T-helper 1 cell treated with Interleukin-12 subunit alpha and Interleukin-12 subunit beta and Interleukin-4 antibody, amounts not matched to agents 30 μg/mL and 1 μg/mL, for 36 hours (primary cell): ENCODE measurements at regions not wholly inside any gene's neighbourhood (a gene's known extent, or its start where the extent isn't known, plus 50 kb on each side); places are given as distances from the start of the nearest gene placed in this dataset.
"Not testable (repeated sequence)": the region's sequence is repeated elsewhere in the genome, so short reads cannot be mapped to it uniquely, and the experiment has no call there.

Experiments
- H3K27ac Mint-ChIP-seq: one replicate; pipeline ENCODE4 v1.8.0; 2021; ENCODE audit warnings: mild to moderate bottlenecking, mixed read lengths
- H3K27me3 Mint-ChIP-seq: one replicate; pipeline ENCODE4 v1.8.0; 2021; ENCODE audit warnings: low read depth, mixed read lengths
- H3K36me3 Mint-ChIP-seq: one replicate; pipeline ENCODE4 v1.8.0; 2021; ENCODE audit warnings: low read depth, mixed read lengths
- H3K4me1 Mint-ChIP-seq: one replicate; pipeline ENCODE4 v1.8.0; 2021; ENCODE audit warnings: low read depth, mixed read lengths
- H3K4me3 Mint-ChIP-seq: one replicate; pipeline ENCODE4 v1.8.0; 2021; ENCODE audit warnings: mild to moderate bottlenecking, moderate library complexity, mixed read lengths
- H3K9me3 Mint-ChIP-seq: one replicate; pipeline ENCODE4 v1.8.0; 2021; ENCODE audit warnings: mixed read lengths

DNA sequence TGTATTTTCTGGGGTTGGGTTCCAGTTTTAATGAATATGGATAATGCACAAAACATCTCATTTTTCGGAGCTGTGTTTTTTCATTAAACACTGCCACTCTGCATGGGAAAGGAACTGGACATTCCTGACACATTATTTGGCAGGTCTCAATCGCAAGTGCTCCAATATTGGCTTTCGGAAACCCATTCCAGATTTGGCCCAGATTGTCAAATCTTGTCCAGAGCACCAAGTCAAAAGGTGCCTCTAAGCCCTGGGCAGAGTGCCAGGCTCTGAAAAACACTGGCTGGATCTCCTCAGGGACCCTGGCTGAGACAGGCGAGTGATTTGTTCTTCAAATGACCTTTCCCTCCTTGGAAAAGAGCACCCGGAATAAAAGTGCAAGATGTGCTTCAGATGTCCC, 68.4 kb upstream of the MRPS6 start:
- H3K4me3 Mint-ChIP-seq, result no peak overlapping the region
- no peak overlapping the region for H3K27ac Mint-ChIP-seq
- peaks cover 14% of the 10 kb centered on the region for H3K36me3 Mint-ChIP-seq
- peaks cover 23% of the 10 kb centered on the region for H3K9me3 Mint-ChIP-seq
- no peaks in the 10 kb centered on the region for H3K27me3 Mint-ChIP-seq
- peaks cover 10% of the 10 kb centered on the region for H3K4me1 Mint-ChIP-seq

DNA sequence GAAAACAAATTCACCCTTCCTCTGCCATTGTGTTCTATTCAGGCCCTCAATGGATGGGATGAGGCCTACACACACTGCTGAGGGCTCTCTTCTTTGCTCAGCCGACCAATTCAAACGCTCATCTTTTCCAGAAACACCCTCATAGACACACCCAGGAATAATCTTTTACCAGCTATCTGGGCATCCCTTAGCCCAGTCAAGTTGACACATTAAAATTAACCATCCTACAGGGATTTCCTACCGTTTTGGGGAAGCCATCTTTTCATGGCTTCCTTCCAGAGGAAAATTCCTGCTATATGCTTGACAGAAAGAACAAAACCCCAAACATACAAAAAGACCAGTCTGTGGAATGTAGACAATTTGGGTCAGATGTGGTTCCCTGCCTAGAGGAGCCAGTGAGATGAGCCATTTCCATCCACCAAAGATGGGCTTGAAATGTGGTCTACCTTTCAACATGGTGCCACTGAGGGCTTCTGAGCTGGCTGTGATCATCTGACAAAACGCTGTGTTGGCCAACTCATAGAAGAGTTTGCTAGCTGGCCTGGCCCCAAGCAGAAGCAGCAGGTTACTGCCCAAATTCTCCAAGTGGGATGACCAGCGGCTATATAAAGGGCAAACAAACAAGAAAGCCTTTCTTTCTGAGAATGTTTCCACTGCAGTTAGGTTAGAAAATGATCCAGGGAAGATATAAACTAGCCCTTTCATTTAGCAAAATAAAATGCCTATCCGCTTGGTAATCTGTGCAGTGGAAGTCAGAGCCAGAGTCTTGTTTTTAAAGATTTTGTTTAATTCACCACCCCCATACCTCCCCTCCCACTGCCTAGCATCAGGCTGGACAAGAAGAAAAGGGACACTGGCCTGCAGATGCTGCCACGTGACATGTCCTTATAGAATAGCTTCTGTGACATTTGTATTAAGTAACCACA, 69.1 kb upstream of the MRPS6 start:
- H3K4me3 Mint-ChIP-seq, result no peak overlapping the region
- H3K27me3 Mint-ChIP-seq, result no peaks in the 10 kb centered on the region
- no peak overlapping the region for H3K27ac Mint-ChIP-seq
- H3K36me3 Mint-ChIP-seq, result peaks cover 14% of the 10 kb centered on the region
- peaks cover 21% of the 10 kb centered on the region for H3K9me3 Mint-ChIP-seq
- peaks cover 11% of the 10 kb centered on the region for H3K4me1 Mint-ChIP-seq

DNA sequence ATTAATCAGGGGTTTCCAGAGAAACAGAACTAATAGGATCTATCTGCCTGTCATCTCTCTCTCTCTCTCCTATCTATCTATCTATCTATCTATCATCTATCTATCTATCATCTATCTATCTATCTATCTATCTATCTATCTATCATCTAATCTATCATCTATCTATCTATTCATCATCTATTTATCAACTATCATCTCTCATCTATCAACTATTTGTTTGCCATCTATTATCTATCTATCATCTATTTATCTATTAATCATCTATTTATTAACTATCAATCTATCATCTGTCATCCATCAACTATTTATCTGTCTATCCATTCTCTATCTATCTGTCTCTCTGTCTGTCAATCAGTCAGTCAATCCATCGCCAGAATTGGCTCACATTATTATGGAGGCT, 70.0 kb upstream of the MRPS6 start:
- Mint-ChIP-seq H3K4me1 (peaks cover 13% of the 10 kb centered on the region), H3K27me3 (no peaks in the 10 kb centered on the region), H3K4me3 (no peak overlapping the region), H3K27ac (no peak overlapping the region), H3K9me3 (peaks cover 16% of the 10 kb centered on the region), H3K36me3 (peaks cover 9% of the 10 kb centered on the region)

DNA sequence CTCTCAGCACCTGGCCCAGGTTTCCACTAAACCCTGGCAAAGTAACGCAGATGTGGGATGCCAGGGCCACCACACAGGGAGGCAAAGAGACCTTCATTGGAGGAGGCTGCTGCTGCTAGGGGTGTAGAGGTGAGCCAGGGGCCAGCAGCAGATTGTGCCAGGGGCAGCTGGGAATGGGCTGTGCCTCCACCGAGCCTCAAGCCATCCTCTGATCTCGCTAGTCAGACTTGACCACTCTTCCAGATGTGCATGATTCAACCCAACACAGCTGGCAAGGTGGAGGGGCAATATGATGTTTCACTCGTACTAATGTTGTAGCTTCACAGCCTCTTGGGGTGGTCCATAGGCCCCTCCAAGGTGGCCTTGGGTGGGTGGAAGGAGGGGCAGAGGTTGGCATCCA, 73.0 kb upstream of the MRPS6 start:
- H3K27ac Mint-ChIP-seq, result no peak overlapping the region
- H3K36me3 Mint-ChIP-seq, result peaks cover 12% of the 10 kb centered on the region
- no peaks in the 10 kb centered on the region for H3K27me3 Mint-ChIP-seq
- H3K4me3 Mint-ChIP-seq, result no peak overlapping the region
- peaks cover 21% of the 10 kb centered on the region for H3K9me3 Mint-ChIP-seq
- H3K4me1 Mint-ChIP-seq, result peaks cover 24% of the 10 kb centered on the region

DNA sequence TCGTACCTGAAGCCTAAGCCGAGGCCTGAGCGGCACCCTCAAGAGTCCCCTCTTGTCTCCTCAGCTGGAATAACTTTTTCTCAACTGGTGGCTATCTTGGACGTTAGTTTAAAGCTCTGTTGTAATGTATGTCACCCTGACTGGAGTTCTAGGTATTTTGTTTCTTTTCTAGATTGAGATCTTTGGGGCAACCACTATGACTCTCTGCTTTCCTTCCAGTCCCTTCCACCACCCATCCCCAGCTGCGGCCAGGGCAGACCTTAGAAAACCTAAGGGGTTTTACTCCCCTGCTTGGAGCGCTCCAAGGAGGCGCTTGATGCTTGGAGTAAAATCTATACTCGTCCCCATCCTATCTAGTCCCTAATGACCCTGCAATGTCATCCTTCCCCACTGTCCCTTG, 74.6 kb upstream of the MRPS6 start:
- peaks cover 12% of the 10 kb centered on the region for H3K9me3 Mint-ChIP-seq
- H3K27me3 Mint-ChIP-seq, result no peaks in the 10 kb centered on the region
- H3K36me3 Mint-ChIP-seq, result peaks cover 12% of the 10 kb centered on the region
- no peak overlapping the region for H3K4me3 Mint-ChIP-seq
- H3K27ac Mint-ChIP-seq, result peak overlapping the region; percentile 63
- peaks cover 27% of the 10 kb centered on the region for H3K4me1 Mint-ChIP-seq

DNA sequence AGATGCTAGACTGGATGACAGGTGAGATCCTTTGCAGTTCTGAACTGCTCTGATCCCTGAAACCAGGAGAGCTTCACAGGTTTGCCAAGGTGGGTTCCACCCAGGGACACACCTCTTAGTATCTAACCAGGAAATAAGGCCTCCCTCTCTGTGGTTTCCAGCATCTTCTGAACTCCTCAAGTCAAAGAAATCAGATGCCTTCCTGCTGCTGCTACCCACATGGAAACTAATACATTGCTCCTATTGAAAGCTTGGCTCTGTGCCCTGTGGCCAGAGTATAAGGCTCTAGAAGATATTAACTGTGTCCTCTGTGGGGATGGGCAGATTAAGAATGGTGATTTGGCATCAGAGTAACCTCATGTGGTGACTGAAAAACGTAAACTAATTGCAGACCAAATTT, 75.0 kb upstream of the MRPS6 start:
- H3K36me3 Mint-ChIP-seq, result peaks cover 12% of the 10 kb centered on the region
- peak overlapping the region; percentile 63 for H3K27ac Mint-ChIP-seq
- peaks cover 8% of the 10 kb centered on the region for H3K9me3 Mint-ChIP-seq
- no peaks in the 10 kb centered on the region for H3K27me3 Mint-ChIP-seq
- H3K4me3 Mint-ChIP-seq, result no peak overlapping the region
- peaks cover 29% of the 10 kb centered on the region for H3K4me1 Mint-ChIP-seq

DNA sequence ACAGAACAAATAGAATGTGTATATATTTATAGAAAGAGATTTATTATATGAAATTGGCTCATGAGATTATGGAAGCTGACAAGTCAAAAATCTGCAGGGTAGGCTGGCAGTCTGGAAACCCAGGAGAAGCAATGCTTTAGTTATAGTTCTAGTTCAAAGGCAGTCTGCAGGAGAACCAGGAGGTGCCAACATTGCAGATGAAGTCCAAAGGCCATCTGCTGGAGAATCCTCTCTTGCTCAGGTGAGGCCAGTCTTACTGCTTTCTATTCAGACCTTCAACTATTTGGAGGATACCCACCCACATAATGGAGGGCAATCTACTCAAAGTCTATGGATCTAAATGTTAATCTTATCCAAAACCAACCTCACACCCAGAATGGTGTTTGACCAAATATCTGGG, 75.9 kb upstream of the MRPS6 start:
- Mint-ChIP-seq H3K27ac (no peak overlapping the region), H3K4me1 (peaks cover 29% of the 10 kb centered on the region), H3K4me3 (no peak overlapping the region)

DNA sequence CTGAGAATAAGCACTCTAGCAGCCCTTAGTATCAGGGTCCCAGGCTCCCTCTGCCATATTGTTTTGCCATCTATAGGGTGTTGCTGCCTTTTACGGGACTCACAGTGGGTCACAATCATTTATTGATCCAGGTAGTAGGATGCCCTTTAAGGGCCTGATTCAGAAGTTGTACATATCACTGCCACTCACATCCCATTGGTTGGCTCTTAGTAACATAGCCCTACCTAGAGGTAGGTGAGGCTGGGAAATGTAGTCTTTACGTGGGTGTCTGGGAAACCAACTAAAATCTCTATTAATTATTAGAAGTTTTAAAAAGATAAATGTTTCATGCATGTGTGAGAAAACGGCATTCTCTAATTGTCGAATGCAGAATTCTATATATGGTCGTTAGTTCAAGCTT, 78.8 kb upstream of the ATP5PO start:
- H3K4me1 Mint-ChIP-seq, result peaks cover 26% of the 10 kb centered on the region
- H3K4me3 Mint-ChIP-seq, result no peak overlapping the region
- peaks cover 3% of the 10 kb centered on the region for H3K27me3 Mint-ChIP-seq
- peaks cover 19% of the 10 kb centered on the region for H3K9me3 Mint-ChIP-seq
- no peak overlapping the region for H3K27ac Mint-ChIP-seq
- H3K36me3 Mint-ChIP-seq, result peaks cover 12% of the 10 kb centered on the region

More for the DNA sequence above, 75.9 kb upstream of the MRPS6 start:
- no peaks in the 10 kb centered on the region for H3K27me3 Mint-ChIP-seq
- H3K36me3 Mint-ChIP-seq, result peaks cover 12% of the 10 kb centered on the region
- H3K9me3 Mint-ChIP-seq, result peaks cover 6% of the 10 kb centered on the region

DNA sequence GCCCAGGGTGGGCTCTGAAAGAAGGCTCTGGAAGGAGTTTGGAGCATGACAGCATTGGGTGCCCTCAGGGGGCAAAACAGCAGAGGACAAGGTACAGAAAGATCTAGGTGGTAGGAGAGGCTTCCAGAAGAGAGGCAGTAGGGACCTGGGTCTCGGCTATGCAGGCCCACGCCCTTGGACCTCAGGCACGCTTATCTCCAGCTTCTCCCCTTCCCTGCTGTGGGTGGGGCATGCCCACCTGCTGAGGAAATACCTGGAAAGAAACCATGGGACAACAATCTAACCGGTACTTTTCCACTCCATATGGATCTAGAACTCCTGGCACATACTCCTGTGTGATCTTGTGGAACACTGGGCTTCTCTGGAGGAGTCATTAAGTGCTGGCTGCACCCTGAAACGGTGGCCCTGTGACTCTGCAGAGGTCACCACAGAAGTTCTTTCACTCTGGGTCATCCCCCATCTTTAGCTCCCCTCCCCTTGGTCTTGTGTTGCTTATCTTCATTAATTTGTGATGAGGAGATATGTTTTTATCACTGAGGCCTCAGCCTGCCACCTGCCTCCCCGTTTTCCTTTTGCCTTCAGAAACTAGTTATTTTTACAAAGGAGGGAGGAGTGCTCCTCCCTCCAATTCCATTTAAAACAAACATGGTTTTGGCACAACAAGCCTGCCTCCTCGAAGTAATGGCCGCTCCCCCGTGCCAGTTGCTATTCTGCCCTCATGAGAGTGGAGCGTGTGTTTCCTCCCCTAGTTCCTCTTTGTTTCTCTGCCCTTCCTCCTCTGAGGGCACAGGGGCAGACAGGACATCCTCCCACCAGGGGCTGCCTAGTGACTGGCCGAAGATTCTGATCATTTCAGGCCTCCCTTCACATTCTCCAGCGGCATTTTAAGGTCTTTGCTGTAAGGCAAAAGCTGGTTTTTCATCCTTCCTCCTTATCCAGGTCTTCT, 78.0 kb upstream of the ATP5PO start:
- H3K36me3 Mint-ChIP-seq, result peaks cover 12% of the 10 kb centered on the region
- peaks cover 19% of the 10 kb centered on the region for H3K9me3 Mint-ChIP-seq
- peaks cover 21% of the 10 kb centered on the region for H3K4me1 Mint-ChIP-seq
- peaks cover 3% of the 10 kb centered on the region for H3K27me3 Mint-ChIP-seq
- H3K4me3 Mint-ChIP-seq, result no peak overlapping the region
- peak overlapping the region; percentile 7 for H3K27ac Mint-ChIP-seq

DNA sequence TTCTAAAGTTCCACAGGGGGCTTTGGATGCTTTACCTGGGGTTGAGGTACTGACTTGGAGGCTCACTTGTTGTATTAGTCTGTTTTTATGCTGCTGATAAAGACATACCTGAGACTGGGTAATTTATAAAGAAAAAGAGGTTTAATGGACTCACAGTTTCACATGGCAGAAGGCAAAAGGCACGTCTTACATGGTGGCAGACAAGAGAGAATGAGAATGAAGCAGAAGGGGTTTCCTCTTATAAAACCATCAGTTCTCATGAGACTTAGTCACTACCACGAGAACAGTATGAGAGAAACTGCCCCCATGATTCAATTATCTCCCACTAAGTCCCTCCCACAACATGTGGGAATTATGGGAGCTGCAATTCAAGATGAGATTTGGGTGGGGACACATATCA, 76.8 kb upstream of the ATP5PO start:
- H3K27ac Mint-ChIP-seq, H3K27me3 Mint-ChIP-seq, H3K4me3 Mint-ChIP-seq: not testable (repeated sequence)
- Mint-ChIP-seq H3K9me3 (peaks cover 19% of the 10 kb centered on the region), H3K36me3 (peaks cover 13% of the 10 kb centered on the region), H3K4me1 (peaks cover 16% of the 10 kb centered on the region)

DNA sequence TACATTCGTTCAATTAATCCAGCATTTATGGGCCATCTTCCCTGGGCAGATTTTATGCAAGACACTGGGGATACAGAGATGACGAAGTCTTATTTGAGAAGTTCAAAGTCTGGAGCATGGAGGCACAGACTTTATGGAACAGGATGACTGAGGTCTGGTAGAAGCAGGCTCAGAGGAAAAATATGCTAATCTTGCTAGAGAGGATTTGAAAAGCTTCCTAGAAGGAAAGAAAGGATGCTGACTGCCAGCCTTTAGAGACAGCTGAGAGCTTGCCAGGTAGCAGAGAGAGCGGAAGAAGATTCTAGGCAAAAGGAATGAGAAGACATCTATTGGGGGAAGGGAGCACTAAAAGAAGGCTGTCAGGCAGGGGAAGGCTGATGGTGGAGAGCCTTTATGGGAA, 75.5 kb upstream of the ATP5PO start:
- Mint-ChIP-seq H3K36me3 (peaks cover 11% of the 10 kb centered on the region), H3K27ac (no peak overlapping the region), H3K4me1 (peaks cover 11% of the 10 kb centered on the region), H3K27me3 (peaks cover 3% of the 10 kb centered on the region), H3K9me3 (peaks cover 13% of the 10 kb centered on the region), H3K4me3 (no peak overlapping the region)

DNA sequence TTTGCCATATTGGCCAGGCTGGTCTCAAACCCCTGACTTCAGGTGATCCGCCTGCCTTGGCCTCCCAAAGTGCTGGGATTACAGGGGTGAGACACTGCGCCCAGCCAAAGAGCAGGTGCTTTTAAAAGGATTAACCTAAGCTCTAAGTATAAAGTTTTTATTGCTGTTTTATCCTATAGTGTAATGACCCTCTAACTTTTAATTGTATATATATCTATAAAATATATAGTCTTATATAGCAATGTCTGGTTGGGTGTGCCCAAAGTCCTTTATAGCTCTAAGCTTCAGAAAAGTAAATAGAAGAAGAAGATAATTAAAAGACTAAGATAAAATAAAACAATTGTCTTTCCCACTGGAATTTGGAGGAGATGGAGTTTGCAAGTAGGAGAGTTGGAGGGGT, 73.8 kb upstream of the ATP5PO start:
- Mint-ChIP-seq H3K4me1 (peaks cover 25% of the 10 kb centered on the region), H3K4me3 (no peak overlapping the region), H3K36me3 (peaks cover 18% of the 10 kb centered on the region), H3K9me3 (peaks cover 13% of the 10 kb centered on the region), H3K27me3 (peaks cover 3% of the 10 kb centered on the region), H3K27ac (no peak overlapping the region)

DNA sequence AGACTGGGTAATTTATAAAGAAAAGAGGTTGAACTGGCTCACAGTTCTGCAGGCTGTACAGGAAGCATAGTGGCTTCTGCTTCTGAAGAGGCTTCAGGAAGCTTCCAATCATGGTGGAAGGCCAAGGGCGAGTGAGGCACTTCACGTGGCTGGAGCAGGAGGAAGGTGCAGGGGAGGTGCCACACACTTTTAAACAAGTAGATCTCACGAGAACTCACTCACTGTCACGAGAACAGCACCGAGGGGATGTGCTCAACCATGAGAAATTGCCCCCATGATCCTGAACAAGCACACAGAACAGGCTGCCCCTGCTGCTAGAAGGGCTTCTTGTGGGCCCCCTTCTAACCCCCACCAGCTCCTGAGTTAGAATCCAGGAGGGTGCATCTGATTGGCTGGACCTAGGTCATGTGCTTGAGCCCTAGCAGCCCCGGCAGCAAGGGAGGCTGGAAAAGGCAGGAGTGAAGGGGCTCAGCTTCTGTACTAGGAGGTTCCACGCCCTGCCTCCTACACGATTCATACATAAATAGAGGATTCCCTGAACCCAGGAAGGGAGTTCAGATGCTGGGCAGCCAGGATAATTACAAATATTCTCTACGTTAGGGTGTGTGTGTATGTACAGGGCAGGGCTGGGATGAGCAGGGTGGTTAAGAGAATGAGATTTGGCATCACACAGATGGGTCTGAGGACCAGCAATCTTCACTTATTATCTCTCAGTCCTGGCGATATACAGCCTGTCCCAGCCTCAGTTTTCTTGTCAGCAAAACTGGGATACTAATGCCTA, 72.8 kb upstream of the ATP5PO start:
- peaks cover 3% of the 10 kb centered on the region for H3K27me3 Mint-ChIP-seq
- peaks cover 15% of the 10 kb centered on the region for H3K36me3 Mint-ChIP-seq
- H3K4me1 Mint-ChIP-seq, result peaks cover 26% of the 10 kb centered on the region
- H3K27ac Mint-ChIP-seq, result no peak overlapping the region
- H3K9me3 Mint-ChIP-seq, result peaks cover 13% of the 10 kb centered on the region
- no peak overlapping the region for H3K4me3 Mint-ChIP-seq

DNA sequence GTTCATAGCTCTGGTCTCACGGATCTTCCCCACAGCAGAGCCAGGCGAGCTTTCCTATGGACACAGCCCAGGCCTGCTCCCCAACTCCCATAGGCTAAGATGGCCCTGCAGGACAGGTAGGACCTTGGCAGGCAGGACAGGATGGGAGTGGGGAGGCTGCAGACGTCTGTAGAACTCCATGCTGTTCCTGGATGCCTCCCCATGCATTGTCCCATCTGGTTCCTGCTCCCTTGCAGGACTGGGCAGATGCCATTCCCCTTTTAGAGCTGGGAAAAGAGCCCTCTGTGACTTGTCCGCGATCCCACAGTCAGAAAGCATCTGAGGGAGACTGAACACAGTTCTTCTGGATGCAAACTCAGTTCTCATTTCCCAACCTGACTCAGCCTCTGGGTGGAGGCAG, 71.9 kb upstream of the ATP5PO start:
- Mint-ChIP-seq H3K4me1 (peaks cover 28% of the 10 kb centered on the region), H3K9me3 (peaks cover 13% of the 10 kb centered on the region), H3K36me3 (peaks cover 18% of the 10 kb centered on the region), H3K4me3 (no peak overlapping the region), H3K27me3 (peaks cover 3% of the 10 kb centered on the region), H3K27ac (no peak overlapping the region)
